ENCODE measurements at regions not wholly inside any gene's neighbourhood (a gene's known extent, or its start where the extent isn't known, plus 50 kb on each side); places are given as distances from the start of the nearest gene placed in this dataset.

DNA sequence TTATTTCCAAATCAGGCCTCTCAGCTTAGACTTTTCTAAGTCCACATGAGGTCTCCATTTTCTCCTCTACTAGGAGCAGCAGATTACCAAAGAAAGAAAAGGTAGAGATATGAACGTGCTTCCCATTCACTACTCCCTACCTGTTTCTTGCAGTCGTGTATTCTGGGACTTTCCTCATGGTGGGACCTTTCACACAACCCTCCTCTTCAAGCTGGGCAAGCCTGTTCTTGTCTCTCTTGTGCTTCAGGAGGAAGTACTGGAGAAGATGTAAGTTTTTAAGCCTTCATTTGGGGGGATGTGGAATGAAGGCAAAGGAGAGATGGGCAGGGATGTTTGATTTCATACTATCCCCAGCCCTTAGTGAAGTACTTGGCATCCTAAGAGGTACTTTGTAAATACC is 128.8 kb upstream of the SESN3 start:
- peaks cover 0 to 30% (median 15%) of the 10 kb centered on the region in 9 donors for H3K4me1 ChIP-seq
- no peak overlapping the region for H3K4me3 ChIP-seq
- no peaks in the 10 kb centered on the region for H3K36me3 ChIP-seq
- TF ChIP-seq, protein P1, sequence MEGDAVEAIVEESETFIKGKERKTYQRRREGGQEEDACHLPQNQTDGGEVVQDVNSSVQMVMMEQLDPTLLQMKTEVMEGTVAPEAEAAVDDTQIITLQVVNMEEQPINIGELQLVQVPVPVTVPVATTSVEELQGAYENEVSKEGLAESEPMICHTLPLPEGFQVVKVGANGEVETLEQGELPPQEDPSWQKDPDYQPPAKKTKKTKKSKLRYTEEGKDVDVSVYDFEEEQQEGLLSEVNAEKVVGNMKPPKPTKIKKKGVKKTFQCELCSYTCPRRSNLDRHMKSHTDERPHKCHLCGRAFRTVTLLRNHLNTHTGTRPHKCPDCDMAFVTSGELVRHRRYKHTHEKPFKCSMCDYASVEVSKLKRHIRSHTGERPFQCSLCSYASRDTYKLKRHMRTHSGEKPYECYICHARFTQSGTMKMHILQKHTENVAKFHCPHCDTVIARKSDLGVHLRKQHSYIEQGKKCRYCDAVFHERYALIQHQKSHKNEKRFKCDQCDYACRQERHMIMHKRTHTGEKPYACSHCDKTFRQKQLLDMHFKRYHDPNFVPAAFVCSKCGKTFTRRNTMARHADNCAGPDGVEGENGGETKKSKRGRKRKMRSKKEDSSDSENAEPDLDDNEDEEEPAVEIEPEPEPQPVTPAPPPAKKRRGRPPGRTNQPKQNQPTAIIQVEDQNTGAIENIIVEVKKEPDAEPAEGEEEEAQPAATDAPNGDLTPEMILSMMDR (IDR thresholded peaks at IDR 0.05), result no peak
- DNase-seq, result no peak
- no peaks in the 10 kb centered on the region for H3K27me3 ChIP-seq
- intact Hi-C loops (cut with DNase I), result no loop called here
- no peaks in the 10 kb centered on the region for H3K9me3 ChIP-seq
- 87% methylated on average over 2 of the region's 2 CpGs for WGBS, 2 donors
- no peak for ATAC-seq
- H3K27ac ChIP-seq, result no peak overlapping the region

DNA sequence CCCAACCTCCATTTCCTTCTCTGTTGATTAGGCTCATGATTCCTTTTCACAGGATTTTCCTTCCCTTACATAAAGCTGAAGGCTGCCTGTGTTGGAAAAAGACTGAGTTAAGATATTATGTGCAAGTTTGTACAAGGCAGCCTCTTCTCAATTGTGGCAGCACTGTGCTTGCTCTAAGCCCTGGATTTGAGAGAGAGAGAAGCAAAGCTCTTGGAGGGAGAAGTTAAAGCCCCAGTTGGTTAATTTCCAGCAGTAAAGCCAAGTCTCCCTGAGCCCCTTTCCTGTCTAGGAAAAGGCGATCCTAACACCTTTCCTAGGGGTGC is 128.3 kb upstream of the SESN3 start:
- Histone ChIP-seq H3K27ac (no peak overlapping the region), H3K27me3 (no peaks in the 10 kb centered on the region), H3K4me1 (peaks cover 0 to 28% (median 15%) of the 10 kb centered on the region in 9 donors), H3K4me3 (no peak overlapping the region), H3K36me3 (no peaks in the 10 kb centered on the region), H3K9me3 (no peaks in the 10 kb centered on the region)
- TF ChIP-seq, protein P1 (IDR thresholded peaks at IDR 0.05), result no peak
- WGBS, 2 donors, result 89 to 96% methylated on average over 1 of the region's 1 CpG
- DNase-seq (no peak), ATAC-seq (peak in 2 of 8 donors; percentile 24 to 56)
- intact Hi-C loops (cut with DNase I), result no loop called here

DNA sequence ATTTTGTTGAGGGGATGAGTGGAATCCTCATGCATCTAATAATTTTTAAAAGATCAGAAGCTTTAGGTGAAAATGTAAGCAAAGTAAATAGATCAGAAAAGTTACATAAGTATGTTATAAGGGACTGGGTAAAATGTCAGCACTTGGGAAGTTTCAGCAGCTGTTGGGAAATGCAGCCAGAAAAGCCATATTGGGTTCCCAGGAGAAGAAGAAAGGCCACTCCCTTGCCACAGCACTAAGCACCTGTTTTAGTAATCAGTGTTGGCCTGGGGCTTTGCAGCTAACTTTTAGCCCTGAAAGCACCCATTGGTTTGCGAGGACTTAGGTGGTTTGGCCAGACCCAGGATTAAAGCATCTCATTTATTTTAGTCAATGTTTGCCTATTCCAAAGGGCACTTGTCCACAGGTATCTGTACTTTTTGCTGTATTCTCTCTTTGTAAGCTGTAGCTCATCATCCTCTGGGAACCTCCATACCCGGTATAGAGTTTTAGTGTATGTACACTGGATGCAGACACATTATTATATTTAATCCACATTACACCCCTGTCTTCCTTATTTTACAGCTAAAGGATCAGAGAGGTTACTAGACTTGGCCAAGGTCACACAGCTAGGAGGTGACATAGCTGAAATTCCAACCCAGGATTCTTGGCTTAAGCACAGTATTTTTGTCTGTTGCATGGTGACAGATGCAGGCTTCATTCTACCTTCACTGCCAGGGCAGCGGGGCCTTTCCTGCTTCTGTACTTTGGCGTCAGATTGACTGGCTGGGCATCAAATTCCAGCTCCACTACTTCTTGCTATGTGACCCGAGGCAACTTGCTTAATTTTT is 127.7 kb upstream of the SESN3 start:
- Histone ChIP-seq H3K36me3 (no peaks in the 10 kb centered on the region), H3K4me1 (peaks cover 0 to 28% (median 15%) of the 10 kb centered on the region in 9 donors), H3K4me3 (no peak overlapping the region), H3K9me3 (no peaks in the 10 kb centered on the region), H3K27ac (no peak overlapping the region), H3K27me3 (no peaks in the 10 kb centered on the region)
- DNase-seq (peak in 1 of 2 donors; percentile 40), ATAC-seq (peak in 7 of 8 donors; percentile 48 to 90 (median 77))
- TF ChIP-seq, protein P1 (IDR thresholded peaks at IDR 0.05), result no peak
- intact Hi-C loops (cut with DNase I), result no loop called here
- WGBS, 2 donors, result 44 to 47% methylated on average over 5 of the region's 5 CpGs

DNA sequence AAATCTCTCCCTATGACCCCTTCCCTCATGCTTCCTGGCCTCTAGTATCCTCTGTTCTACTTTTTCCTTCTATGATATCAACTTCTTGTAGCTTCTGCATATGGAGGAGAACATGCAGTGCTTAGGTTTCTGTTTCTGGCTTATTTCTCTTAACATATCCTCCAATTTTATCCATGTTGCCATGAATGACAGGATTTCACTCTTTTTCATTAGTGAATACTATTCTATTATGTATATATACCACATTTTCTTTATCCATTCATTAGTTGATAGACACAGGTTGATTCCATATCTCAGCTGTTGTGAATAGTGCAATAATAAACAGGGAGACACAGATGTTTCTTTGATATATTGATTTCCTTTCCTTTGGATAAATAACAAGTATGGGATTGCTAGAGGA is 123.3 kb upstream of the SESN3 start:
- Histone ChIP-seq H3K36me3 (no peaks in the 10 kb centered on the region), H3K4me1 (peaks cover 0 to 14% (median 8%) of the 10 kb centered on the region in 9 donors), H3K9me3 (peaks cover 0 to 9% (median 1%) of the 10 kb centered on the region in 11 donors), H3K27ac (no peak overlapping the region), H3K27me3 (no peaks in the 10 kb centered on the region), H3K4me3 (no peak overlapping the region)
- no peak for ATAC-seq
- DNase-seq, result no peak
- TF ChIP-seq, protein P1 (IDR thresholded peaks at IDR 0.05), result no peak
- intact Hi-C loops (cut with DNase I), result no loop called here
